ENCODE measurements at regions not wholly inside any gene's neighbourhood (a gene's known extent, or its start where the extent isn't known, plus 50 kb on each side); places are given as distances from the start of the nearest gene placed in this dataset.

GRCh38 chr1:228873709-228874108 is 138.4 kb downstream of the RHOU start:
- Histone ChIP-seq H3K27me3 (ENCODE audit: insufficient read depth) (no peaks in the 10 kb centered on the region), H2AFZ (no peak overlapping the region), H3F3A (replicated peaks; ENCODE audit: low read depth) (no peaks in the 10 kb centered on the region), H3K9me2 (ENCODE audit: insufficient read depth) (peaks cover 5% of the 10 kb centered on the region), H3K36me3 (ENCODE audit: insufficient read depth) (no peaks in the 10 kb centered on the region), H3K4me3 (no peak overlapping the region), H3K27ac (ENCODE audit: low read depth) (no peak overlapping the region), H3K4me1 (ENCODE audit: insufficient read depth) (no peaks in the 10 kb centered on the region), H4K20me1 (replicated peaks; ENCODE audit: insufficient read depth) (no peaks in the 10 kb centered on the region), H3K79me2 (replicated peaks; ENCODE audit: insufficient read depth) (no peaks in the 10 kb centered on the region), H3K4me2 (no peak overlapping the region)
- Mint-ChIP-seq H3K27me3 (ENCODE audit: insufficient read depth, low read depth, poor library complexity) (peaks cover 6% of the 10 kb centered on the region), H3K4me1 (peaks cover 10% of the 10 kb centered on the region), H3K9me3 (no peaks in the 10 kb centered on the region; the same call in 2 of the 3 replicates), H3K27ac (no peak overlapping the region), H3K4me3 (no peak overlapping the region), H3K36me3 (ENCODE audit: low read depth) (no peaks in the 10 kb centered on the region)
- ATAC-seq (no peak), DNase-seq (ENCODE audit: low spot score) (no peak)
- TF ChIP-seq ZNF114 (CRISPR knock-in tag; IDR thresholded peaks at IDR 0.05): no peak
- TF ChIP-seq JUNB (IDR thresholded peaks at IDR 0.05; ENCODE audit: unreplicated experiment): no peak
- TF ChIP-seq EZH2 (IDR thresholded peaks at IDR 0.05; ENCODE audit: low read depth, unreplicated experiment): no peak
- TF ChIP-seq CREB1 (CRISPR knock-in tag; IDR thresholded peaks at IDR 0.05; ENCODE audit: low read depth): no peak
- TF ChIP-seq REST (IDR thresholded peaks at IDR 0.05; ENCODE audit: unreplicated experiment): no peak
- no peak for TF ChIP-seq EZH2phosphoT487 (IDR thresholded peaks at IDR 0.05; ENCODE audit: unreplicated experiment)
- no peak for TF ChIP-seq STAT1 (IDR thresholded peaks at IDR 0.05; ENCODE audit: unreplicated experiment)
- no peak for TF ChIP-seq ZNF331 (CRISPR knock-in tag; IDR thresholded peaks at IDR 0.05; ENCODE audit: low read depth)
- no peak for TF ChIP-seq ZNF462 (CRISPR knock-in tag; IDR thresholded peaks at IDR 0.05)
- no peak for TF ChIP-seq CTCF (conservative IDR thresholded peaks at IDR 0.05; ENCODE audit: low read depth in 2 of 2)
- no peak for TF ChIP-seq NANOG (IDR thresholded peaks at IDR 0.05; ENCODE audit: borderline replicate concordance)

Measured in GM23338 (cell line).